T-helper 1 cell treated with Interleukin-12 subunit alpha and Interleukin-12 subunit beta and Interleukin-4 antibody, amounts not matched to agents 30 μg/mL and 1 μg/mL, for 36 hours (primary cell): ENCODE measurements at regions not wholly inside any gene's neighbourhood (a gene's known extent, or its start where the extent isn't known, plus 50 kb on each side); places are given as distances from the start of the nearest gene placed in this dataset.
"Not testable (repeated sequence)": the region's sequence is repeated elsewhere in the genome, so short reads cannot be mapped to it uniquely, and the experiment has no call there.

Experiments used
- H3K27ac Mint-ChIP-seq: one replicate; pipeline ENCODE4 v1.8.0; 2021; ENCODE audit warnings: mild to moderate bottlenecking, mixed read lengths
- H3K27me3 Mint-ChIP-seq: one replicate; pipeline ENCODE4 v1.8.0; 2021; ENCODE audit warnings: low read depth, mixed read lengths
- H3K36me3 Mint-ChIP-seq: one replicate; pipeline ENCODE4 v1.8.0; 2021; ENCODE audit warnings: low read depth, mixed read lengths
- H3K4me1 Mint-ChIP-seq: one replicate; pipeline ENCODE4 v1.8.0; 2021; ENCODE audit warnings: low read depth, mixed read lengths
- H3K4me3 Mint-ChIP-seq: one replicate; pipeline ENCODE4 v1.8.0; 2021; ENCODE audit warnings: mild to moderate bottlenecking, moderate library complexity, mixed read lengths
- H3K9me3 Mint-ChIP-seq: one replicate; pipeline ENCODE4 v1.8.0; 2021; ENCODE audit warnings: mixed read lengths

DNA sequence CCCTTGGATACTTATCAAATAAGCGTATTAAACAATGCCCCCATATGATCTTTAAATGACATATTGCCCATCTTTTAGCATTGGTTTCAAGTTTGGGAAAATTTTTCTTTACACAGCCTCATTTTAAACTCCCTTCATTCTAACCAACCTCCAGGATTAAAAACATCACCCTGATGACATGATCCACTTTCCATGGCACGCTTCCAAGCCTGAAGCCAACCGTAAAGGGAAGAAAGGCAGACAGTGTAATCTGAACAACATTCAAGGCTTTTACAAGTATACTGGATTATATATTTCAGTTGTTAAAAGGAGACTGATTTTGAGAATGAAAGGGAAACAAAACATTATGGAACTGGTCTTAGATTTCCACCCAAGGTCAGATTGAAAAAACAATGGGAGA lies 1721.9 kb downstream of the OLFM4 start:
- no peaks in the 10 kb centered on the region for H3K4me1 Mint-ChIP-seq
- no peak overlapping the region for H3K27ac Mint-ChIP-seq
- H3K27me3 Mint-ChIP-seq: no peaks in the 10 kb centered on the region
- H3K9me3 Mint-ChIP-seq: peaks cover 3% of the 10 kb centered on the region
- H3K4me3 Mint-ChIP-seq: no peak overlapping the region
- H3K36me3 Mint-ChIP-seq: no peaks in the 10 kb centered on the region

DNA sequence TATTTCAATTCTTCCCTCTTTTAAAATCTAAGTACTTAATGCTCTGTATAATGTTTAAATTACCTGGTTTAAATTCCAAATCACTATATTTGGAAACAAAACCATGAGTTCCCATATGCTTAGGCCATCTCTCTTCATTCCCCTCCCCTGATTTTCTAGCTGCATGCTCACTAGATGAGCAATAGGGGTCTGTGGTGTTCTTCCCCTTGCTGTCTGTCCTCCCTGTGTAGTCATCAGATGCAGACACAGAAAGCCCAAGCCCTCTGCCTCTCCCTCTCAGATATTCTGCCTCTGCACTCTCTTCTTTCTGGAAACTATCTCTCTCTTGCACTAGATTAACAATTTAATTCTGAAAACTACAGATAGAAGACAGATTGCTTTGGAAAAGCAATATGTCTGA lies 1730.2 kb downstream of the OLFM4 start:
- Mint-ChIP-seq H3K36me3 (no peaks in the 10 kb centered on the region), H3K27ac (no peak overlapping the region), H3K27me3 (no peaks in the 10 kb centered on the region), H3K4me1 (no peaks in the 10 kb centered on the region), H3K9me3 (peaks cover 14% of the 10 kb centered on the region), H3K4me3 (no peak overlapping the region)

DNA sequence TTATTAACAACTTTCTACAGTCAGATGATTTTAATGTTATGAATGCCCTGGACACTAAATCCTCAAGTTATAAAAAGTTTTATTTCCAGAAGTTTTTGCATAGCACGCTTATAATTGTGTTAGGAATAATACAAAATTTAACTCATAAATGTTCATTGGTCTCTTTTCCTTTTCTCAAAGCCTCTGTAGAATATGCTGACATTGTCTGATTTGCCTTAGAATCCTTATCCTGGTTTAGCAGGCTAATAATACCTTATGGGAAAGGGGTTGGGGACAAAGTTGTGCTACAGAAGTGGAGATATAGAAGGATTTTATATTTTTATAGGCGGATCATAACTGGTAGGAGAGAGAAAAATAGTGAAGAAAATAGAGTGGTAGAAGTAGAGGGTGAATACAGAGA lies 1739.6 kb downstream of the OLFM4 start:
- no peak overlapping the region for H3K4me3 Mint-ChIP-seq
- H3K9me3 Mint-ChIP-seq: peaks cover 22% of the 10 kb centered on the region
- no peaks in the 10 kb centered on the region for H3K4me1 Mint-ChIP-seq
- no peaks in the 10 kb centered on the region for H3K27me3 Mint-ChIP-seq
- H3K27ac Mint-ChIP-seq: no peak overlapping the region
- no peaks in the 10 kb centered on the region for H3K36me3 Mint-ChIP-seq

DNA sequence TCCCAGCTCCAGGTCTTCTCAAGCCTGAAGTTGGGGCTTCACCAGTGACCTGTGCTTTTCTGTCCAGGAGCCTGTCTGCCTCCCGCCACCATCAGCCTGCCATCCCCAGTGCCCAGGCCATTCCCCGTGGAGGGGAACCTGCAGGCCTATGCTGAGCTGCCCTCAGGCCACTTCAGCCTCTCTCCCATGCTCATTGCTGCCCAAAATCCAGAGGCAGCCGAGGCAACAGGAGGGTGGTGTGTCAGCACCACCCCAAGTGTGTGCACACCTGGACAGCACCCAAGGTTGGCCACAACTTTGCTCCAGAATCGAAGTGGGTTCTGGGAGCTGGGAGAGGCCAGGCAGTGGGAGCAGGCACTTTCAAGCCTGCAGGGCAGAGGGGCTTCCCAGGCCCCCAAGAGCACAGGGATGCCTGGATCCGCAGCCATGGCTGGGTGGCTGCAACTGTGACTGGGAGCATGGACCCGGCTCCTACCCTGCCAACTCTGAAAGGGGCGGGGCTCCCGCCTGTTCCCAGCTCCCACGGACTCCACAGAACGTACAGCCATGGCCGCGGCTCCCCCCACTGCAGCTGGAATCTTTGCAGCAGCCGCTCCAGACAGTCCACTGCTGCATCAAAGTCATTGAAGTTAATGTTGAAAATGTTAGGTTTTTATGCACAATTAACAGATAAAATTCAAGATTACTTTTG lies 1747.0 kb downstream of the OLFM4 start:
- no peaks in the 10 kb centered on the region for H3K36me3 Mint-ChIP-seq
- H3K27ac Mint-ChIP-seq: no peak overlapping the region
- no peaks in the 10 kb centered on the region for H3K27me3 Mint-ChIP-seq
- peaks cover 26% of the 10 kb centered on the region for H3K9me3 Mint-ChIP-seq
- H3K4me1 Mint-ChIP-seq: no peaks in the 10 kb centered on the region
- H3K4me3 Mint-ChIP-seq: no peak overlapping the region

DNA sequence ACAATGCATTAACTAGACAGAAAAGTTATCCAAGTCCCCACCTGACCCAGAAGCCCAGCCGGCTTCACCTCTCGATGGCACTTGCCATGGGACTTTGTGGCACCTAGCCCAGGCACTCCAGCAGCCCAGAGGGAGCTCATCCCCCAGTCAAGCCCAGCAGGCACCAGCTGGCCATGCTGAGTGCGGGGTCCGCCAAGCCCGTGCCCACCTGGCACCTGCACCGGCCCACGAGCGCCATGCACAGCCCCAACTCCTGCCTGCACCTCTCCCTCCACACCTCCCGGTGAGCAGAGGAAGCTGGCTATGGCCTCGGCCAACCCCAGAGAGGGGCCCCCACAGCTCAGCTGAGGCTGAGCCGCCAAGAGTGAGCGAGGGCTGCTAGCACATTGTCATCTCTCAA lies 1759.1 kb downstream of the OLFM4 start:
- H3K4me3 Mint-ChIP-seq: no peak overlapping the region

DNA sequence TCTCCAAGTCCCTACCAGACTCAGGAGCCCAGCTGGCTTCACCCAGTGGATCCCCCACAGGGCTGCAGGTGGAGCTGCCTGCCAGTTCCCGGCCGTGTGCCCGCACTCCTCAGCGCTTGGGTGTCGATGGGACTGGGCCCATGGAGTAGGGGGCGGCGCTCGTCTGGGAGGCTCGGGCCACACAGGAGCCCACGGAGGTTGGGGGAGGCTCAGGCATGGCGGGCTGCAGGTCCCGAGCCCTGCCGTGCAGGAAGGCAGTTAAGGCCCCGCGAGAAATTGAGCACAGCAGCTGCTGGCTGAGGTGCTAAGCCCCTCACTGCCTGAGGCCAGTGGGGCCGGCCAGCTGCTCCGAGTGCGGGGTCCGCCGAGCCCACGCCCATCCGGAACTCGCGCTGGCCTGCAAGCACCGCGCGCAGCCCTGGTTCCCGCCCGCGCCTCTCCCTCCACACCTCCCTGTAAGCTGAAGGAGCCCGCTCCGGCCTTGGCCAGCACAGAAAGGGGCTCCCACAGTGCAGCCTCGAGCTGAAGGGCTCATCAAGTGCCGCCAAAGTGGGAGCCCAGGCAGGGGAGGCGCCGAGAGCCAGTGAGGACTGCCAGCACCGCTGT lies 1771.1 kb downstream of the OLFM4 start:
- no peak overlapping the region for H3K27ac Mint-ChIP-seq
- no peaks in the 10 kb centered on the region for H3K36me3 Mint-ChIP-seq
- no peaks in the 10 kb centered on the region for H3K4me1 Mint-ChIP-seq
- H3K4me3 Mint-ChIP-seq: no peak overlapping the region
- no peaks in the 10 kb centered on the region for H3K27me3 Mint-ChIP-seq
- peaks cover 19% of the 10 kb centered on the region for H3K9me3 Mint-ChIP-seq

More for the DNA sequence above, 1759.1 kb downstream of the OLFM4 start:
- H3K36me3 Mint-ChIP-seq: no peaks in the 10 kb centered on the region
- no peaks in the 10 kb centered on the region for H3K4me1 Mint-ChIP-seq
- H3K27me3 Mint-ChIP-seq: no peaks in the 10 kb centered on the region
- H3K9me3 Mint-ChIP-seq: peaks cover 22% of the 10 kb centered on the region
- no peak overlapping the region for H3K27ac Mint-ChIP-seq

DNA sequence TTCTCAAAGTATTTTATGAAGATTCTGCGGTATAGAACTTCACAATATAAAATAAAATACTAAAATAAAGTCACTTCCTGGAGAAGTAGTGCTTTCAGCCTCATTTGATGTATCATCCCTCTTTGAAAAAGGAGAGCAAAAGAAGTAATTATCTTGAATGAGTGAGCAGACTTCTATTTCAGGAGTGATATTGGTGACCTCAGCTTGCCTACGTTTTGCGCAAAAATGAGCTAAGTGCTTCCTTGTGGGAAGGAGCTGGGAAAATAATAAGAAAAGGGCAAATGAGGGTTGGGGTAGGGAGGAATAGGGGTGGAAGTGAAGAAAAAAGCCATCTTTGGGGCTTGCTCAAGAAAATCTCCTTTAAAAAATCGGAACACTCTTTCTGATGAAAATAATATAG lies 1773.6 kb downstream of the OLFM4 start:
- H3K4me1 Mint-ChIP-seq: no peaks in the 10 kb centered on the region
- H3K36me3 Mint-ChIP-seq: no peaks in the 10 kb centered on the region
- no peak overlapping the region for H3K4me3 Mint-ChIP-seq
- no peak overlapping the region for H3K27ac Mint-ChIP-seq
- H3K9me3 Mint-ChIP-seq: peaks cover 24% of the 10 kb centered on the region
- H3K27me3 Mint-ChIP-seq: no peaks in the 10 kb centered on the region

DNA sequence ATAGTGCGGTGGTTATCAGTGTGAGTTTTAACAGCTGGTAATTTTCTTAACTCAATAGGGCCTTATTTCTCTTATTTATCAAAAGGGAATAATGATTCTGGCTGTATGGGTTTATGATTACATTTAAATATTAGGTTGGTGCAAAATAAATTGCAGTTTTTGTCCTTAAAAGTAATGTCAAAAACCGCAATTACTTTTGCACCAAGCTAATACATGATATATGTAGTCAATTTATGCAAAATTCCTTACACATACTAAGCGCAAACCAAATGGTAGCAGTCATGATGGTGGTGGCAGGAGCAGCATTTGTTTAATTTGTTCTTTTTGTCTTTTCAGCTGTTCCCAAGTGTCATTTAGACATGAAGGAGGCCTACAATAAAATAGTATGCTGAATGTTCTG lies 1777.1 kb downstream of the OLFM4 start:
- H3K4me1 Mint-ChIP-seq: no peaks in the 10 kb centered on the region
- H3K27ac Mint-ChIP-seq: no peak overlapping the region
- no peaks in the 10 kb centered on the region for H3K36me3 Mint-ChIP-seq
- peaks cover 14% of the 10 kb centered on the region for H3K9me3 Mint-ChIP-seq
- H3K27me3 Mint-ChIP-seq: no peaks in the 10 kb centered on the region
- no peak overlapping the region for H3K4me3 Mint-ChIP-seq

DNA sequence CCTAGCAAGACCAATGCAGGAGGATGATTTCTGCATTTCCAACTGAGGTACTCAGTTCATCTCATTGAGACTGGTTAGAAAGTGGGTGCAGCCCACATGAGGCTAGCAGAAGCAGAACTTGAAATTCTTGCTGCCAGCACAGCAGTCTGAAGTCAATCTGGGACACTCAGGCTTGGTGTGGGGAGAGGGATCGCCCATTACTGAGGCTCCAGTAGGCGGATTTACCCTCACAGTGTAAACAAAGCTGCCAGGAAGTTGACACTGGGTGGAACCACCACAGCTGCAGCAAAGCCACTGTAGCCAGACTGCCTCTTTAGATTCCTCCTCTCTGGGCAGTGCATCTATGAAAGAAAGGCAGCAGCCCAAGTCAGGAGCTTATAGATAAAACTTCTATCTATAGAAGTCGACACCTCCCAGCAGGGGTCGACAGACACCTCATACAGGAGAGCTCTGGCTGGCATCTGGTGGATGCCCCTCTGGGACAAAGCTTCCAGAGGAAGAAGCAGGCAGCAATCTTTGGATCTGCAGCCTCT lies 1793.4 kb downstream of the OLFM4 start:
- not testable (repeated sequence) for H3K27ac Mint-ChIP-seq, H3K4me3 Mint-ChIP-seq, H3K36me3 Mint-ChIP-seq, H3K4me1 Mint-ChIP-seq, H3K27me3 Mint-ChIP-seq
- H3K9me3 Mint-ChIP-seq: peaks cover 28% of the 10 kb centered on the region

DNA sequence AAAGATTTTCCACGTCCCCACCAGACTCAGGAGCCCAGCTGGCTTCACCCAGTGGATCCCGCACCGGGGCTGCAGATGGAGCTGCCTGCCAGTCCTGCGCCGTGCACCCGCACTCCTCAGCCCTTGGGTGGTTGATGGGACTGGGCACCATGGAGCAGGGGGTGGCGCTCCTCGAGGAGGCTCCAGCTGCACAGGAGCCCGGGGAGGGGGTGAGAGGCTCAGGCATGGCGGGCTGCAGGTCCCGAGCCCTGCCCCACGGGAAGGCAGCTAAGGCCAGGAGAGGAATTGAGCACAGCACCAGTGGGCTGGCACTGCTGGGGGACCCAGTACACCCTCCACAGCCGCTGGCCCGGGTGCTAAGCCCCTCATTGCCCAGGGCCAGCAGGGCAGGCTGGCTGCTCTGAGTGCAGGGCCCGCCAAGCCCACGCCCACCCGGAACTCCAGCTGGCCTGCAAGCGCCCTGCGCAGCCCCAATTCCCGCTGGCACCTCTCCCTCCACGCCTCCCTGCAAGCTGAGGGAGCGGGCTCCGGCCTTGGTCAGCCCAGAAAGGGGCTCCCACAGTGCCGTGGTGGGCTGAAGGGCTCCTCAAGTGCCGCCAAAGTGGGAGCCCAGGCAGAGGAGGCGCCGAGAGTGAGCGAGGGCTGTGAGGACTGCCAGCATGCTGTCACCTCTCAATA lies 1800.9 kb downstream of the OLFM4 start:
- not testable (repeated sequence) for H3K36me3 Mint-ChIP-seq, H3K4me3 Mint-ChIP-seq, H3K4me1 Mint-ChIP-seq, H3K27ac Mint-ChIP-seq, H3K27me3 Mint-ChIP-seq
- peaks cover 41% of the 10 kb centered on the region for H3K9me3 Mint-ChIP-seq

DNA sequence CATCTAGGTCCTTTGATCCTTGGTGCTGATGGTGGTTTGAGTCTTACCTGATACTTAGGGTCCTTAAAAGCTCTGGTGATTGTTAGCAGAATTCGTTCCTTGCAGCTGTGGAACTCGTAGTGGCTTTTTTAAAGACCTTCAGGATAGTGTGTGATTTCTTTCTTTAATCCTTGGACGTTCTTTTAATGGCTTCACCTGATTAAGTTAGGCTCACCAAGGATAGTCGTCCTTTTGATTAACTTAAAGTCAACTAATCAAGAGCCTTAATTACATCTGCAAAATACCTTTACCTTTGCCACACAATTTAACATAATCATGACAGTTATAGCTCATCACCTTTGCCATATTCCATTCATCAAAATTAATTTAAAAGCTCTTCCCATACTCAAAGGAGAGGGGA lies 1807.7 kb downstream of the OLFM4 start:
- Mint-ChIP-seq H3K9me3 (peaks cover 7% of the 10 kb centered on the region), H3K4me1 (no peaks in the 10 kb centered on the region), H3K27ac (no peak overlapping the region), H3K27me3 (no peaks in the 10 kb centered on the region), H3K4me3 (no peak overlapping the region), H3K36me3 (no peaks in the 10 kb centered on the region)

DNA sequence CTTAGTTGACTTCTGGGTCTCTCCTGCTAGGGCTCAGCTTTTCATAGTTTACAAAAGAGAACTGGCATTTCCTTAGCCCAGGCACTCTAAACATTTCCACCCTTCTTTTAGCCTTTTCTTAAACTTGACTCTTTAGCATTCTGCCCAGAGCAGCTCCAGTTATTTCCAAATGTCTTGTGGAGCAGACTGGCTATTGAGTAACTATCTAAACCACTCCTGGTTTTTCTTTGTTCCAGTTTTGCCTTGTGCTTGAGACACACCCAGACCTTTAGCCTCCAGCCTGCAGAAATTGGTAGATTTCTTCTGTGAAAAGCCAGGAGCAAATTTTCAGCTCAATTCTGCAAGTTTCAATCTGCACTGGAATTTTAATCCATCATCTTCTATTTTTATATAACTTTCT lies 1813.1 kb downstream of the OLFM4 start:
- no peak overlapping the region for H3K4me3 Mint-ChIP-seq
- no peaks in the 10 kb centered on the region for H3K36me3 Mint-ChIP-seq
- no peak overlapping the region for H3K27ac Mint-ChIP-seq

DNA sequence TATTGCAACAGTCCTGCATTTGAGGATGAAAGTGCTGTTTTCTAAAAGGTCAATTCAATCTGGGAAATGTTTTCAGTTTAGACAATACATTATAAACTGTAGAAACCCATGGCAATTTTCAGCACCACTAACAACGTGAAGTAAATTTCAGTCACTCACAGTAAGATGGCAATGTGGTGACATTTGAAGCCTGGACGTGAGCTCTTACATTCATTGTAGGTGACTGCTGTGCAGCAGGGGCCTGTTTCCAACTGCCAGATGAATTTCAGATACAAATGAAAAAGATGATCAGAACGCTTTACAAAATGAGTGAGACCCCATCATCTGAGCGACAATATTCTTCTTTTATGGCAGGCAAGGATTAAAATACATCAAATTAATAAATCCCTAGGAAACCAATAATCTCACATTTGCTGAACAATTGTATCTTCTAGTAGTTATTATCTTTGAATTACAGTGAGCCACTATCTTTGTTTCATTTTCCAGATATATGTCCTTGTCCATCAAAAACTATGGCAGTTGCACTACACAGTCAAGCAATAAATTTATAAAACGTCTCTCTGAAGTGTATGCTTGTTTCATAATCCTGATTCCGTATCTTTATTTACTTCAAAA lies 1816.8 kb downstream of the OLFM4 start:
- no peaks in the 10 kb centered on the region for H3K36me3 Mint-ChIP-seq
- H3K4me1 Mint-ChIP-seq: no peaks in the 10 kb centered on the region
- peaks cover 10% of the 10 kb centered on the region for H3K9me3 Mint-ChIP-seq
- no peak overlapping the region for H3K27ac Mint-ChIP-seq
- H3K4me3 Mint-ChIP-seq: no peak overlapping the region
- H3K27me3 Mint-ChIP-seq: no peaks in the 10 kb centered on the region

More for the DNA sequence above, 1813.1 kb downstream of the OLFM4 start:
- no peaks in the 10 kb centered on the region for H3K4me1 Mint-ChIP-seq
- H3K9me3 Mint-ChIP-seq: peaks cover 5% of the 10 kb centered on the region
- no peaks in the 10 kb centered on the region for H3K27me3 Mint-ChIP-seq

DNA sequence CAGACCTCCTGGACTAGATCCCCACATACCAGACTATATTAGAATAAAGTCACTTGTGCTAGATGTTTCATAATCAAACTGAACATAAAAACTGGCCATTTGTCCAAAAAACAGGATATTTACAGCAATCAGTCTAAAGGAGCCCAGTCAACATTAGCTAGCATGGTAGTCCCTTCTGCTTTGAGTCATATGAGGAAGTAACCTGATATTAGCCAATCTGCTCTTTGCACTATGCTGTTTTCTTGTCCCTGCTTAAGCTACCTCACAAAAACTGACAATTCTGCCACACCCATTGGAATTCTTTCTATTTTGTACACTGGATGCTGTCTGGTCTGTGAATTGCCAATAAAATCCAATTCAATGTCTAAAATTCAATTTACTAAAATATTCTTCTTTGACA lies 1824.2 kb downstream of the OLFM4 start:
- Mint-ChIP-seq H3K27ac (no peak overlapping the region), H3K4me1 (no peaks in the 10 kb centered on the region), H3K9me3 (peaks cover 11% of the 10 kb centered on the region), H3K4me3 (no peak overlapping the region), H3K27me3 (no peaks in the 10 kb centered on the region), H3K36me3 (no peaks in the 10 kb centered on the region)

DNA sequence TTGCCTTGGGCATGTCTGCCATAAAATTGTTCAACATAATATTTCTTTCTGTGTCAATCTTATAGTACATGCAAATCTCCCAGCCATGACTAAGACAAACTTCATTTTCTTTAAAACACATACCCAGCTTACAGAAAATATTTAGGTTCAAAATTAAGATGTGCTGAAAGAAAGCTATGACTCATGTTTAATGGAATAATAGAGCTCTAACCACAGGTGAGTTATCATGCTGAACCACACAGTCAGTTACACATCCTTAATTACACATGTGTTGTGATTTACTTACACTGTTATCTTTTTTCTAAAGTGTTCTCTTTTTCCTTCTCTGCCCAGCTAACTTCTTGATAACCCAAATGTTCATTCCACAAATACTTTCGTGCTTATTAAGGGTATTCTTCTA lies 1831.2 kb downstream of the OLFM4 start:
- H3K27ac Mint-ChIP-seq: no peak overlapping the region
- H3K9me3 Mint-ChIP-seq: peaks cover 17% of the 10 kb centered on the region
- H3K36me3 Mint-ChIP-seq: no peaks in the 10 kb centered on the region
- no peaks in the 10 kb centered on the region for H3K4me1 Mint-ChIP-seq
- no peaks in the 10 kb centered on the region for H3K27me3 Mint-ChIP-seq
- H3K4me3 Mint-ChIP-seq: no peak overlapping the region
